H1 (cell line): ENCODE measurements at regions not wholly inside any gene's neighbourhood (a gene's known extent, or its start where the extent isn't known, plus 50 kb on each side); places are given as distances from the start of the nearest gene placed in this dataset.

Experiments used
- CTCF ChIA-PET: fragments of 300-600 bp; sonication (Branson Sonifier 250); formaldehyde crosslinking; loops from one replicate; lab custom pipeline; 2021; ENCODE audit not compliant: partially characterized antibody; lab: Charles Lee
- POLR2A ChIA-PET: fragments of 300-600 bp; sonication (Branson Sonifier 250); formaldehyde crosslinking; loops from one replicate; lab custom pipeline; 2021; ENCODE audit warnings: inconsistent platforms; ENCODE audit not compliant: partially characterized antibody; lab: Charles Lee
- DNase-seq, 2 experiments: peaks; one replicate each; pipeline versions ENCODE4 v3.0.0 to v3.0.0-alpha.2; 2010 to 2022; ENCODE audit warnings: low spot score in 2 of 2, low read depth in 1 of 2, mixed read lengths in 1 of 2
- FAIRE-seq: peaks from 2 replicates; lab custom pipeline; 2011; peaks lifted over from hg19 to GRCh38; lab: Jason Lieb, UNC
- H2AFZ ChIP-seq: 2 replicates; pipeline ENCODE4 v1.8.1; 2012; ENCODE audit warnings: low read length, inconsistent platforms
- H2AK5ac ChIP-seq: 2 replicates; pipeline ENCODE4 v1.6.1; 2013; ENCODE audit warnings: low read depth, low read length
- H2BK120ac ChIP-seq: replicated peaks from 2 replicates; pipeline ENCODE3; 2013; ENCODE audit warnings: low read depth, low read length, inconsistent platforms
- H2BK12ac ChIP-seq: 2 replicates; pipeline ENCODE4 v1.6.1; 2013; ENCODE audit warnings: low read depth, low read length
- H2BK15ac ChIP-seq: 2 replicates; pipeline ENCODE4 v1.6.1; 2013; ENCODE audit warnings: low read length
- H2BK20ac ChIP-seq: 2 replicates; pipeline ENCODE4 v1.6.1; 2013; ENCODE audit warnings: low read length
- H2BK5ac ChIP-seq: 2 replicates; pipeline ENCODE4 v1.6.1; 2013; ENCODE audit warnings: low read depth, low read length
- H3K14ac ChIP-seq: 2 replicates; pipeline ENCODE4 v1.6.1; 2013; ENCODE audit warnings: inconsistent platforms; ENCODE audit not compliant: insufficient read length
- H3K18ac ChIP-seq: 2 replicates; pipeline ENCODE4 v1.6.1; 2013; ENCODE audit warnings: low read length; ENCODE audit errors: extremely low read depth
- H3K23ac ChIP-seq: 2 replicates; pipeline ENCODE4 v1.6.1; 2013; ENCODE audit warnings: inconsistent platforms; ENCODE audit not compliant: insufficient read length
- H3K23me2 ChIP-seq: 2 replicates; pipeline ENCODE4 v1.6.1; 2013; ENCODE audit warnings: low read depth, low read length
- H3K27ac ChIP-seq: 2 replicates; pipeline ENCODE4 v1.6.1; 2011; ENCODE audit warnings: low read depth, low read length, inconsistent platforms
- H3K27me3 ChIP-seq, 4 experiments: replicated peaks in 1 of 4; 1 replicate in 1 of 4; 2 replicates in 3 of 4; pipeline versions ENCODE4 v1.6.1 to v1.8.1; 2011 to 2013; ENCODE audit warnings: low read length in 3 of 4, mild to moderate bottlenecking in 3 of 4, inconsistent platforms in 2 of 4, mixed read lengths in 2 of 4, moderate library complexity in 1 of 4; ENCODE audit not compliant: control insufficient read depth in 3 of 4, insufficient read depth in 3 of 4; ENCODE audit errors: extremely low read depth in 1 of 4
- H3K36me3 ChIP-seq, 4 experiments: 2 replicates each; pipeline versions ENCODE4 v1.6.1 to v1.8.1; 2011 to 2013; ENCODE audit warnings: mild to moderate bottlenecking in 4 of 4, low read length in 3 of 4, moderate library complexity in 2 of 4, control low read depth in 1 of 4, inconsistent platforms in 1 of 4; ENCODE audit not compliant: insufficient read depth in 4 of 4, control insufficient read depth in 2 of 4
- H3K4ac ChIP-seq: replicated peaks from 2 replicates; pipeline ENCODE3; 2013; ENCODE audit warnings: low read length, low read depth, mixed read lengths, inconsistent platforms; ENCODE audit not compliant: insufficient read length
- H3K4me1 ChIP-seq, 4 experiments: replicated peaks in 1 of 4; 1 replicate in 1 of 4; 2 replicates in 3 of 4; pipeline versions ENCODE4 v1.6.1 to v1.8.1; 2011 to 2013; ENCODE audit warnings: low read length in 3 of 4, inconsistent platforms in 2 of 4, mixed read lengths in 1 of 4; ENCODE audit not compliant: insufficient read depth in 4 of 4, control insufficient read depth in 3 of 4
- H3K4me2 ChIP-seq, 2 experiments: 2 replicates each; pipeline versions ENCODE4 v1.6.1 to v1.8.1; 2011 to 2013; ENCODE audit warnings: low read depth in 2 of 2, low read length in 2 of 2, control low read depth in 1 of 2, inconsistent platforms in 1 of 2, mild to moderate bottlenecking in 1 of 2; ENCODE audit not compliant: insufficient read depth in 1 of 2
- H3K4me3 ChIP-seq, 4 experiments: fragments of 200-600, 300-600 bp in 1 of 4; sonication (generic), shearing (Covaris generic), sonication (Bioruptor Twin) in 1 of 4; 2 replicates each; pipeline versions ENCODE4 v1.5.1 to v1.8.1; 2011 to 2016; ENCODE audit warnings: low read length in 4 of 4, low read depth in 3 of 4, control low read depth in 2 of 4, inconsistent platforms in 2 of 4, mild to moderate bottlenecking in 2 of 4, mixed read lengths in 1 of 4, moderate library complexity in 1 of 4; ENCODE audit not compliant: insufficient read depth in 2 of 4; ENCODE audit errors: extremely low read depth in 1 of 4
- H3K56ac ChIP-seq: replicated peaks from 2 replicates; pipeline ENCODE3; 2013; ENCODE audit warnings: low read depth, mild to moderate bottlenecking, mixed read lengths, low read length, inconsistent platforms; ENCODE audit not compliant: insufficient read length
- H3K79me1 ChIP-seq: 2 replicates; pipeline ENCODE4 v1.6.1; 2013; ENCODE audit warnings: low read depth, low read length, control low read depth
- H3K79me2 ChIP-seq, 2 experiments: 2 replicates each; pipeline versions ENCODE4 v1.6.1 to v1.8.1; 2012 to 2013; ENCODE audit warnings: low read length in 2 of 2, mild to moderate bottlenecking in 2 of 2, inconsistent platforms in 1 of 2; ENCODE audit not compliant: insufficient read depth in 2 of 2, control insufficient read depth in 1 of 2
- H3K9ac ChIP-seq, 4 experiments: replicated peaks in 1 of 4; 1 replicate in 1 of 4; 2 replicates in 3 of 4; pipeline versions ENCODE4 v1.6.1 to v1.8.1; 2011 to 2013; ENCODE audit warnings: low read depth in 3 of 4, low read length in 3 of 4, control low read depth in 2 of 4, mild to moderate bottlenecking in 2 of 4, moderate library complexity in 2 of 4, inconsistent platforms in 1 of 4; ENCODE audit errors: extremely low read depth in 1 of 4
- H3K9me3 ChIP-seq, 2 experiments: 2 replicates each; pipeline versions ENCODE4 v1.6.1 to v1.8.1; 2012 to 2013; ENCODE audit warnings: mild to moderate bottlenecking in 2 of 2, moderate library complexity in 2 of 2, control low read depth in 1 of 2, inconsistent platforms in 1 of 2, low read depth in 1 of 2, low read length in 1 of 2, mixed read lengths in 1 of 2; ENCODE audit not compliant: insufficient read depth in 2 of 2
- H4K20me1 ChIP-seq, 2 experiments: replicated peaks in 1 of 2; 2 replicates each; pipeline versions ENCODE3 to v1.8.1; 2011 to 2013; ENCODE audit warnings: inconsistent platforms in 2 of 2, low read length in 2 of 2, mild to moderate bottlenecking in 1 of 2; ENCODE audit not compliant: insufficient read depth in 2 of 2, control insufficient read depth in 1 of 2
- H4K5ac ChIP-seq: 2 replicates; pipeline ENCODE4 v1.6.1; 2013; ENCODE audit warnings: low read length, low read depth, mixed read lengths, inconsistent platforms; ENCODE audit not compliant: insufficient read length
- H4K8ac ChIP-seq: 2 replicates; pipeline ENCODE4 v1.8.0; 2013; ENCODE audit warnings: mild to moderate bottlenecking, moderate library complexity, low read length, inconsistent platforms; ENCODE audit not compliant: insufficient read depth; ENCODE audit errors: extremely low read depth
- H4K91ac ChIP-seq: replicated peaks from 2 replicates; pipeline ENCODE3; 2013; ENCODE audit warnings: low read length, mixed read lengths, inconsistent platforms; ENCODE audit not compliant: insufficient read length
- CEBPB ChIP-seq: IDR thresholded peaks from 2 replicates; pipeline ENCODE4 v1.6.1; 2012; ENCODE audit warnings: low read depth, low read length
- EGR1 ChIP-seq: IDR thresholded peaks from 2 replicates; pipeline ENCODE4 v1.6.1; 2011; ENCODE audit warnings: low read depth, low read length, borderline replicate concordance
- EZH2 ChIP-seq: fragments of 200-600 bp; sonication (generic); IDR thresholded peaks from 2 replicates; pipeline ENCODE4 v1.7.1; 2012; ENCODE audit warnings: low read depth, mild to moderate bottlenecking, moderate library complexity, low read length, inconsistent platforms; ENCODE audit not compliant: severe bottlenecking
- FOSL1 ChIP-seq: IDR thresholded peaks from 2 replicates; pipeline ENCODE4 v1.6.1; 2011; ENCODE audit warnings: mild to moderate bottlenecking, low read depth, low read length, moderate library complexity; ENCODE audit not compliant: insufficient read depth
- NANOG ChIP-seq: IDR thresholded peaks from 2 replicates; pipeline ENCODE4 v1.6.1; 2011; ENCODE audit warnings: low read length, low read depth, mild to moderate bottlenecking, inconsistent platforms; ENCODE audit not compliant: insufficient read depth, poor library complexity, severe bottlenecking
- TAF1 ChIP-seq: IDR thresholded peaks from 2 replicates; pipeline ENCODE4 v1.6.1; 2011; ENCODE audit warnings: mild to moderate bottlenecking, low read depth, low read length
- TEAD4 ChIP-seq: IDR thresholded peaks from 2 replicates; pipeline ENCODE4 v1.6.1; 2012; ENCODE audit warnings: low read depth, low read length, inconsistent platforms, mixed read lengths
- WGBS, 2 experiments: shearing (Covaris generic) in 1 of 2; methylation state at CpG; one replicate each; pipeline versions ENCODE4 v1.1.6 to v1.1.7; 2013 to 2015; ENCODE audit warnings: low lambda C conversion rate in 2 of 2, mixed read lengths in 2 of 2, inconsistent platforms in 1 of 2, low coverage in 1 of 2, missing lambda C conversion rate in 1 of 2; ENCODE audit not compliant: insufficient replicate concordance in 2 of 2, insufficient coverage in 1 of 2, insufficient read length in 1 of 2; ENCODE audit errors: extremely low coverage in 1 of 2, missing lambda C conversion rate in 1 of 2; 5-methylcytosine and 5-hydroxymethylcytosine counted together
- TF ChIP-seq, protein P1 (sequence below): IDR thresholded peaks from 2 replicates; pipeline ENCODE4 v1.6.1; 2012; ENCODE audit warnings: inconsistent platforms
- TF ChIP-seq, protein P2 (sequence below), 3 experiments: IDR thresholded peaks; 1 replicate in 2 of 3; 2 replicates in 1 of 3; pipeline versions ENCODE4 v1.5.1 to v1.6.1; 2011; ENCODE audit warnings: low read length in 3 of 3, mild to moderate bottlenecking in 3 of 3, inconsistent platforms in 2 of 3, low read depth in 1 of 3, moderate library complexity in 1 of 3; ENCODE audit not compliant: insufficient read depth in 1 of 3; ENCODE audit errors: control extremely low read depth in 1 of 3

DNA sequence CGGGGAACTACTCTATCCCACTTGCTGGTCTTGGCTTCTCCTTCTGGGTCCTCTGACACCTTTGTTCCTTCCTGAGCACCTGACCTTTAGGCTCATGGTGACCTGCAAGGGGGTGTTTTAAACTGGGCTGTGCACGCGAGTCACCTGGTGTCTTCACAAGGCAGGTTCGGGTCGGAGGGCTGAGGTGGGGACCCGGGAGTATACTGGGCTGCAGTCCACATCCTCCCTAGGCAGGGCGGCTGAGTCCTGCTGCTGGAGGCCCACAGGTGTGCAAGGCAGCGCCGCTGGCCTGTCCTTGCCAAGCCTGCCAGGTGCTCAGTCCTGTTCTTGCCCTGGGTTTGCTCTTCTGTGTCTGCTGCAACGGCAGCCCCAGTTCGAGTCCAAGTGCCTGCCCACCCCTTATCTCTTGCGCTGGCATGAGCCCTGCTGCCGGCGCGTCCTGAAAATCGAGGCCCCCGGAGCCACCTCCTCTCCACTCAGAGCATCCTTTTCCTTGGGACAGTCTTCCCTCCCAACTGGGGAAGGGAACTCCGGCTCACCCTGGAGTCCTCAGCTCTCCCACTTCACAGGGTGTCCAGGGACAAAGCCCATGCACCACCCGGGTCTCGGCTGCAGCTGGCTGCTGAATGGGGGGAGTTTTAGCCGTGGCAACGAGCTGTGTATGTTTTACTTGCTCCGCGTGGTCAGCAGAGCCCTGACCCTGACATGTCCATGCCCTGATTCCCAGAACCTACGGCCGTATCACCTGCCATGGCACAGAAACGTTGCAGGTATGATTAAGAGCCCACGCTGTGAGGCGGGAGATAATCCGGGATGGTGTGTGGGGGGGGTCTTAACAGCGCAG is 193.5 kb downstream of the TEX29 start:
- CTCF ChIA-PET = interaction anchor here (1.2 to 2.0 kb wide), 2 partner anchors 9 to 40 kb away, joined by 3 to 7 read pairs; no protein-coding TSS in a partner anchor
- POLR2A ChIA-PET = no interaction called here
- TF ChIP-seq, protein P1, sequence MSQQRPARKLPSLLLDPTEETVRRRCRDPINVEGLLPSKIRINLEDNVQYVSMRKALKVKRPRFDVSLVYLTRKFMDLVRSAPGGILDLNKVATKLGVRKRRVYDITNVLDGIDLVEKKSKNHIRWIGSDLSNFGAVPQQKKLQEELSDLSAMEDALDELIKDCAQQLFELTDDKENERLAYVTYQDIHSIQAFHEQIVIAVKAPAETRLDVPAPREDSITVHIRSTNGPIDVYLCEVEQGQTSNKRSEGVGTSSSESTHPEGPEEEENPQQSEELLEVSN = no peak
- TF ChIP-seq, protein P2, sequence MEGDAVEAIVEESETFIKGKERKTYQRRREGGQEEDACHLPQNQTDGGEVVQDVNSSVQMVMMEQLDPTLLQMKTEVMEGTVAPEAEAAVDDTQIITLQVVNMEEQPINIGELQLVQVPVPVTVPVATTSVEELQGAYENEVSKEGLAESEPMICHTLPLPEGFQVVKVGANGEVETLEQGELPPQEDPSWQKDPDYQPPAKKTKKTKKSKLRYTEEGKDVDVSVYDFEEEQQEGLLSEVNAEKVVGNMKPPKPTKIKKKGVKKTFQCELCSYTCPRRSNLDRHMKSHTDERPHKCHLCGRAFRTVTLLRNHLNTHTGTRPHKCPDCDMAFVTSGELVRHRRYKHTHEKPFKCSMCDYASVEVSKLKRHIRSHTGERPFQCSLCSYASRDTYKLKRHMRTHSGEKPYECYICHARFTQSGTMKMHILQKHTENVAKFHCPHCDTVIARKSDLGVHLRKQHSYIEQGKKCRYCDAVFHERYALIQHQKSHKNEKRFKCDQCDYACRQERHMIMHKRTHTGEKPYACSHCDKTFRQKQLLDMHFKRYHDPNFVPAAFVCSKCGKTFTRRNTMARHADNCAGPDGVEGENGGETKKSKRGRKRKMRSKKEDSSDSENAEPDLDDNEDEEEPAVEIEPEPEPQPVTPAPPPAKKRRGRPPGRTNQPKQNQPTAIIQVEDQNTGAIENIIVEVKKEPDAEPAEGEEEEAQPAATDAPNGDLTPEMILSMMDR (IDR thresholded peaks at IDR 0.05; ENCODE audit: control extremely low read depth in 1 of 3, insufficient read depth in 1 of 3, low read depth in 1 of 3, low read length in 3 of 3) = no peak
- TF ChIP-seq TAF1 (no peak), EGR1 (no peak), TEAD4 (no peak), CEBPB (no peak), NANOG (no peak), EZH2 (no peak), FOSL1 (no peak)

More for the DNA sequence above, 193.5 kb downstream of the TEX29 start:
- H3K27me3 ChIP-seq = no peaks in the 10 kb centered on the region
- H4K91ac ChIP-seq = peak overlapping the region; percentile 63
- no peak overlapping the region for H4K5ac ChIP-seq
- H3K79me1 ChIP-seq = no peaks in the 10 kb centered on the region
- no peak overlapping the region for H3K14ac ChIP-seq
- no peak overlapping the region for H3K4me3 ChIP-seq
- no peak overlapping the region for H2AK5ac ChIP-seq
- no peak overlapping the region for H4K8ac ChIP-seq
- no peak overlapping the region for H2BK15ac ChIP-seq
- H3K23me2 ChIP-seq = peaks cover 5% of the 10 kb centered on the region; the same call in 1 of the 2 replicates
- H3K4ac ChIP-seq = no peak overlapping the region
- no peaks in the 10 kb centered on the region for H3K79me2 ChIP-seq
- no peaks in the 10 kb centered on the region for H3K9me3 ChIP-seq
- H2BK12ac ChIP-seq = no peak overlapping the region
- no peak overlapping the region for H3K9ac ChIP-seq
- H3K4me1 ChIP-seq = peaks cover 0 to 4% (median 1%) of the 10 kb centered on the region in 4 experiments; a peak in 3 of 7 replicates
- no peak overlapping the region for H3K18ac ChIP-seq
- H2BK120ac ChIP-seq = no peak overlapping the region
- no peak overlapping the region for H2BK20ac ChIP-seq
- H2BK5ac ChIP-seq = no peak overlapping the region
- WGBS, 2 experiments = 93% methylated on average over 30 of the region's 31 CpGs; no CpG with 5 or more reads in 1 of the 2 experiments
- no peaks in the 10 kb centered on the region for H3K36me3 ChIP-seq
- H3K27ac ChIP-seq = no peak overlapping the region
- FAIRE-seq (no peak), DNase-seq (no peak)
- no peak overlapping the region for H2AFZ ChIP-seq
- peaks cover 0 to 4% of the 10 kb centered on the region in 2 experiments for H4K20me1 ChIP-seq
- H3K4me2 ChIP-seq = no peak overlapping the region
- H3K56ac ChIP-seq = no peak overlapping the region
- H3K23ac ChIP-seq = no peak overlapping the region
